Activated CD4-positive, alpha-beta T cell treated with anti-CD3 and anti-CD28 coated beads, Interleukin-10, Interleukin-2, amounts not matched to agents 100 ng/mL and 50 ng/mL, durations not matched to agents 16 hours and 8 hours (primary cell): ENCODE measurements at regions not wholly inside any gene's neighbourhood (a gene's known extent, or its start where the extent isn't known, plus 50 kb on each side); places are given as distances from the start of the nearest gene placed in this dataset.

Experiments used
- DNase-seq: peaks from one replicate; pipeline ENCODE4 v3.0.0-alpha.2; 2020

GRCh38 chr15:68500363-68501258 lies 68.6 kb upstream of the ITGA11 start:
- no peak for DNase-seq

DNA sequence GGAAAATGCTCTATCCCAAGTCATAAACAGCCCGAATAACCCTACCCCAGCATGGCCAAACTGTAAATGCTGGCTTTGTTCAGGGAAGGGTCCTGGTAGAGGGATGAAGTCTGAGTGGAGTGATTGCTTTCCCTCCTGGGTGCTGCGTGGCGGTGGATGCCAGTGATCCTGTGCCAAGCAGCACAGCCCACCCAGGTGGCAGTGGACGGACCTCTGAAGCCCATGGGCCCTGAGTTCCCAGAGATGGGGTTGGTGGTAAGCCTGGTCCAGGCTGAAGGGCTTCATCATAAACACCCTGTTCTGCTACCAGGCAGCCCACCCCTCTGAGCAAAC lies 69.3 kb upstream of the ITGA11 start:
- no peak for DNase-seq

DNA sequence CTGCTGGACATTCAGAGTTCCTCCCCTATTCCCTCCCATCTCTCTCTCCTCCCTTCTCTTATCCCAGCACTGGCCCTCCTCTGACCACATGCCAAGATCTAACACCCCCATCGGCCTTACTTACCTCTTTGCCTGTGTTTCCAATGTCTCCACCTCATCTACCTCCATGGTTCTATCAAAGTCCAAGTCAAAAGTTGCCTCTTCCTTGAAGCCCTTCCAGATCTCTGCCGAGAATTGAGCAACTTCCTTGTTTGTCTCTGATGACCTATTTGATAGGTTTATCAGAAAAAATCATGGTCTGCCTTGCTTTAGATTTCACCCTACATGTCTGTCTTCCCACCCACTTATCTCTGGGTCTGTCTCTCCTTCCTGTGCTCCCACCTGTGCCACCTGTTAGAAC lies 69.7 kb upstream of the ITGA11 start:
- DNase-seq = no peak

- DNase-seq = no peak
These were observed 70.5 kb upstream of the ITGA11 start for GRCh38 chr15:68502398-68502901.

DNA sequence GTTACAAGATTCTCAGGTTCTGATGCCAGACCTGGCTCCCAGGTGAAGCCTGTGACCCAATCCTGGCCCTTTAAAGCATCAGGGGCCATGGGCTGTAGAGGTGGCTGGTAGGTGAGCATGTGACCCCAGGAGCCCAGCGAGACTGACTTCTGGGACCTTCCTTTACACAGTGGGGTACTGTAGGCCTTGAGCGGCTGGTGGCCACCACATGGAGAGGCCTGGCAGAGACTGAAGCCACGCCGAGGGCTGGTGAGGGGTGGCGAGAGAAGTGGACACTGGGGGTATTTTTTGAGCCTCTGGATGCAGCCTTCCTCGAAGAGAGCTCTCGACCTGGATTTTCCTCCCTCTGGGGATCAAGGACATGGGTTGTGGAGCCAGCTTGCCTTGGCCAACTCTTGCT lies 71.2 kb upstream of the ITGA11 start:
- DNase-seq = no peak

DNA sequence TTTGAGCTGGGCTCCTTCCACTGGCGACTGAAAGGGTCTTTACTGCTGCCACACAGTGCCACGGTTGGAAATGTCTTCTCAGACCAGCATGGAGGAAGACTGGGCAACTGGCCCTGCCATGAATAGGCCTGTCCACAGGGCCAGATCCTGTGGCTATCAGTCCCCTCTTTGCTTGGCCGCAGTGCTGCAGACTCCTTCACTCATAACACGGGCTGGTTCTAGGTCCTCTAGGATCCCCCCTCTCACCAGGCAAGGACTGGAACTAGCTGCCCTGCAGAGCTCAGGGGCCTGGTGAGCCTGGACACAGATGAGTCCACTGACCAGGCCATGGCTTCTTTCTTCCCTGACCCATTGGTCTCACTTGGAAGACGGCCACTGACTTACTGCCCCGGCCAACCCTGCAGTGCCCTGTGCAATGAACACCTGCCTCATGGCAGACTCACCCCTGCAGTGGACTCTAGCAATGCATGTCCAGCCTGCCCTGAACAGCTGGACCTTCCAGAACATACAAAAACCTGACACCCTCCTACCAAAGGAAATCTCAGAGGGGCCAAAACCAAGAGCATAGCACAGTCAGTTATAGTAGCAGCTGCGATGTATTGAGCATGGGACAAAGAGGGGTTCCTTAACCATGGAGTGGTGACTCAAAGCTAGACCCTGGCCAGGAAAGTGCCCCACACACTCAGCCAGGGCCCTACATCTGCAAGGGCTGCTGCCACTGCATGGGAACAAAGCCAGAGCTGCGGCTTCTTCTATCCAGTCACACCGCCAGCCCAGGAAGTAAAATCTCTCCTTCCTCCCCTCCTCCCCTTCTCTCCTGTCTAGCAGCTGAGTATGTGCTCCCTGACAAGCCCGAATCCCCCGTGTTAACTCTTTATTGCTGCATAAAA lies 72.1 kb upstream of the ITGA11 start:
- no peak for DNase-seq

- DNase-seq = no peak
These were observed 72.8 kb upstream of the ITGA11 start for GRCh38 chr15:68504681-68505170.

- DNase-seq = no peak
These were observed 72.7 kb upstream of the CORO2B start for GRCh38 chr15:68506071-68506470.

DNA sequence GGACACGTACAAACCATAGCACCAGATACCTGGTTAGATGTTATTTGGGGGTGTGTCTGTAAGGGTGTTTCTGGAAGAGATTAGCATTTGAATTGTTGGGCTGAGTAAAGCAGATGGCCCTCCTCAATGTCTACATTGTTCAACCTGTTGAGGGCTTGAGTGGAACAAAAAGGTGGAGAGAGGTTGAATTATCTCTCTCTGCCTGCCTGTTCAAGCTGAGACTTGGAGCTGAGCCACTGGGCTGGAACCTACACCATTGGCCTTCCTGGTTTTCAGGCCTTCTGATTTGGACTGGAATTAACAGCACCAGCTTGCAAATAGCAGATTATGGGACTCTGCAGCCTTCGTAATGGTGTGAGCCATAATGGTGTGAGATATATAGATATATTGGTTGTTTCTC lies 71.3 kb upstream of the CORO2B start:
- DNase-seq = no peak

GRCh38 chr15:68508485-68509189 lies 70.2 kb upstream of the CORO2B start:
- no peak for DNase-seq

DNA sequence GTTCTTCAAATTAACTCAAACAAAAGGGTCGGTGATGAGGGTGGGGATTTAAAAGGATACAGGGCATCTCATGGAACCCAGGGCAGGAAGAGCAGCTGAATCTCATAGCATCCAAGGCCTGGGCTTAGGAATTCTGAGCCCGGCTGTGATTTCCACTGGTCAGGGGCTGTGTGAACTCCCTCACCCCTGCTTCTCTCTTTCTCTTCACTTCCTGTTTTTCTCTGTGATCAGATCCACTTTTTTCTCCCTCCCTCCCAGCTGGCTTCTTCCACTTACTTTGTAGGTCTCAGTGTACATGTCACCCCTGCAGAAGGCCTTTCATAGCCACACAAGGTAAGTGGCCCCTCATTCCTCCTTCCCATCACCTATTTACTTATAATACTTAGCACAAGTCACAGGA lies 68.2 kb upstream of the CORO2B start:
- no peak for DNase-seq

GRCh38 chr15:68511073-68511991 lies 67.5 kb upstream of the CORO2B start:
- DNase-seq = no peak

GRCh38 chr15:68512052-68512451 lies 66.7 kb upstream of the CORO2B start:
- DNase-seq = no peak

GRCh38 chr15:68512598-68512997 lies 66.2 kb upstream of the CORO2B start:
- no peak for DNase-seq

GRCh38 chr15:68515371-68516095 lies 63.3 kb upstream of the CORO2B start:
- DNase-seq = no peak

DNA sequence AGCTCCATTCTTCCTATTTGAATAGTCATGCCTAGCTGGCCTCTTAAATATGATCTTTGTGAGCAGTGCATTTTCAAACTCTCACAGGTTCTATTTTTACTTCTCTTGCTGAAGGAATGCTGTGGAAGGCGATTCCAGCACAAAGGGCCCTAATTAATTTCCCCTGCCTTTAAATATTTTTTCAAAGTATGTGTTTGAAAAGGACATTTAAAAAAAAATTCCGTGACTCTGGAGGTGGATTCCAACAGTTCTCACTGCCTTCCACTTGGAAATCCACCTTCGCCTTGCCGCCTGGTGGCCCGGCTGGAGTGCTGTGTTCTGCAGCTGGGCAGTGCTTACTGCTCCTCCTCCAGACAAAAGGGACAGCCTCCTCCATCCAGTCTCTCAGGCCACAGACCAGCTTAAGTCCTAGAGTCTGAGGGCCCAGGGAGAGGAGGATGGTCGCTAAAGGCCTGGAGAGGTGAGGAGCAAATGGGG lies 61.5 kb upstream of the CORO2B start:
- no peak for DNase-seq

- no peak for DNase-seq
These were observed 60.7 kb upstream of the CORO2B start for GRCh38 chr15:68518046-68518445.

DNA sequence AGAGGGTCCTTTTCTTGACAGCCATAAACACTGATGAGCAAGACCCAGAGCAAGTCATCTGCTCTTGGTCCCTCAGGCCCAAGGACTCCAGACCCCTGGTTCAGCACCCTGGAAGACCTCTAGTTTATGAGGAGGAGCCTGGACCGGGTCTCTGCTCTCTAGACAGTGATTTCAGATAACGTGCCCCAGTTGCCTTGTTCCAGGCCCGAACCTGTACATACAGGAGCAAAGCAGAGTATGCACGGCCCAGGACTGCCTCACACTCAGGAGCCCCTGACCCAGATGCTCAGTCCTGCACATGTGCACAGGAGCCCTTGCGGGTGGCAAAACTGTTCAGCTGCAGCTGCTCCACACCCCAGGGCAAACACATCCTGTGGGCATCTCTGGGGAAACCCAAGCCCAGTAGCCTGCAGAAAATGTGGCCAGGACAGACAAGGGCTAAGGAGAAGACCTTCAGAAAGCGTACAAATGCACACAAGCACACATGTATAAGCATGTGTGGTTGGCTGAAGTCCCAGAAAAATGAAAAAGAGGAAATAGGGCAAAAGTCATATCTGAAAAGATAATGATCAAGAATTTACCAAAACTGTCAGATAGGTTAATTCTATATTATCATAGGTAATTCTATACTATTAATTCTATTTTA lies 59.9 kb upstream of the CORO2B start:
- no peak for DNase-seq

DNA sequence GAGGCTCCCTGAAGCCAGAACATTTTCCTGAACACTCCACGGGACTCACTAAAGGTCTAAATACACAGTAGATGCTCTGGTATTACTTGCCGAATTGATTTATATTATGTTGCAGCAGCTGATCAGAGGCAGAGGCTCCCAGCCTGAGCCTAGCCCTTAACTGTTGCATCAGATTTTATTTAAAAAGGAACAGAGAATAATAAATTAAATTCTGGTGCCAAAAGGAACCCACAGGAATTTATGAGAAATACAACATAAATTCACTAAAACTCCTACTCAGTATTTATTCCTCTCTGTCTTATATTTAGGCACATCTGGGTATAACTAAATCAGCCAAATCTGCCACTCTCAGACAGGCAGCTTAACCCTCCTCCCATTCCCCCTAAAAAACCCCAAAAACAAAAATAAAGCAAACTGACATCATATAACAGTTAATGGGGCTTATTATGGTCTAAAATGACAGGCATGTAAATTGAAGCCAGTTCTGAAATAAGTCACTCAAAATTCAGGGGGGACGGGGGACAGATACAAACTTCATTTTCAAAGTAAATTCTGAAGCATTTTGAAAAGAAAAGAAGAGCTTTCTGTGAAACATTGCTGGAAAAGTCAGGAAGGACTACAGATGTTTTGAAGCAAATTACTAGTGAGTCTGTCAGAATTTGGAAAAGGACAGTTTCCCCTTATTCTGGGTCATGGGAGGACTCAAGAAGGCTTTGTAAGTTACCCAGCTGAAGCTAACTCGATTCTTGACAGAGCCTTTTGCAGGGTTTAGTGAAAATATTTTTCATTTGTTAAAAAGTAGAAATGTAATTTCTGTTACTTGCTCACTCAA lies 53.8 kb upstream of the CORO2B start:
- DNase-seq = no peak

DNA sequence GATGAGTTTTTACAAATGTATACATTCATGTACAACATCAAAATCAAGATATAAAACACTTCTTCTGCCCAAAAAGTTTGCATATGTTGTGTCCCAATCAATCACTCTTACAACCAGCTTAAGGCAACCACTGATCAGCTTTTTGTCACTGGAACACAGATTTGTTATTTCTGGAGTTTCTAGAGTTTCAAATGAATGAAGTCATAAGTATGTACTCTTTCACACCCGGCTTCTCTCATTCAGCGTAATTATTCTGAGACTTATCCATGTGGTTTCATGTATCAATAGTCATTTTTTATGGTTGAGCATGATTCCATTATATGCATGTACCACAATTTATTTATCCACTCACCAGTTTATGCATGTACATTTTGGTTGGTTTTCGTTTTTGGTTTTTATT lies 53.0 kb upstream of the CORO2B start:
- DNase-seq = peak; percentile 9
